GM21576 (cell line): ENCODE measurements at regions not wholly inside any gene's neighbourhood (a gene's known extent, or its start where the extent isn't known, plus 50 kb on each side); places are given as distances from the start of the nearest gene placed in this dataset.

ENCODE experiments used
- ATAC-seq: cut with Tn5 transposase; IDR thresholded peaks from one replicate; pipeline ENCODE4 v1.9.1; 2021; ENCODE audit warnings: mild to moderate bottlenecking, moderate library complexity; ENCODE audit not compliant: unreplicated experiment

DNA sequence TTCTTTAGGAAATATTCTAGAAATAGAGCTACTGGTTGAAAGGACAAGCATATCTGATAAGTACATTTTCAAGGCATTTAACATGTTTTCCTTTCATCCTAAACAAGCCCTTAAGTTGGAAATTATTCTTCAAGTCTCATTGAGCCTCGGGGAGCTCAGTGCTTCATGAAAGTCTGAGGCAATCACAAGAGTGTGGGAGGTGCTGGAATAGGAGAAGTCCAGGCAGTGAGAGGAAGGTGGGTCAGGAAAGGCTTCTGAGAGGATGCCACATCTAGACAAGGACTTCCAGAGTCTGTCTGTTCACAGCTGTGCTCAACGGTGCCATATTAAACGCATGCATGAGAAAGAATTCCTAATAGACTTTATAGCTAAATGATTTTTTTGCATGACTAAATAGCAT is 69.8 kb downstream of the CD83 start:
- ATAC-seq = no peak

DNA sequence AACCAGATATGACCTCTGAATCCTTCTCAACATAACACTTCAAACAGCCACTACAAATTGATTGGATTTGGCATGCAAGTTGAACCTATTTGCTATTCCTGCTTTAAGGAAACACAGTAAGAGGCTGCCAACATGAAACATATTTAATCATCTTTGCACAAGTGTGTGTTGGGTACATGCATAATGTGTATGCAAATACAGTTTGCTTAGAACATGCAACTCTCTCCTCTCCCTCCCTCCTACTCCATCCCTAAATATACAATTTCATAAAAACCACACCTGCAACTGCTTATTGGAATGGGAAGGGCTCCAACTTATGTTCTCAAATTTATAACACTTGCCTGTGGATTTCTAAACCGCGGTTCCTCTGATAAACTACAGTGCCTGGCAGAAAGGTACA is 71.5 kb downstream of the CD83 start:
- ATAC-seq = no peak

DNA sequence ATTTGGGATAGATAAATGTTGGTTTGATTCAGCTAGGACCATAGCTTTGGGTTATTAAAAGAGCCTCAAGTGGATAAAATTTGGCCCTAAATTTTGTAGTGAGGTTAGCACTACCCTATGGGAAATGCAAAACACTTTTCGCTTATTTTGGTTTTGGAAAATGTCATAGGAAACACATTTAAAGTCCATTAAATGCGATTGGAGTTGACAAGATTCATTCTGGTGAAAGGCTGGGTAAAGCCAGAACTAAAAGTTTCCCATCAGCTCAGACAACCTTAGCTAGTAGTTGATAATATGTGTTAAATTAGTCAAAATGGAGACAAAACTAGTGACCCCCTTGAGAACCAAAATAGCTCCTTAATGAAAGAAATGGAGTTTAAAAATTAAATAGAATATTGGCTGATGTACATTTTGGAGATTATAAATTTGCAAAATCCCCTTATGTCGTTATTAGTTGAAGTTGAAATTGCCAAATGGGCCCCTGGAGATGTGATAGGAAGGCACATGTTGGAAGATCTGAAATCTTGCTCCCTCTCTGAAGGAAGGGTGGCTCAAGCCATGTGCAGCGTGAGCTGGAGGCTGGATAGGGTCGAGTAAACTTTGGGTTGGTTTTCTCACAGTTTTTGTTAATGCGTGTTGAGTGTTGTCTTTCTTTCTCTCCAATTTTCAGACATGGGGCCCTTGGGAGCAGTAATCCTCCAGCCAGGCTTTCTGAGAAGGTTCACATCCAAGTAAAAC is 72.8 kb downstream of the CD83 start:
- ATAC-seq = no peak

DNA sequence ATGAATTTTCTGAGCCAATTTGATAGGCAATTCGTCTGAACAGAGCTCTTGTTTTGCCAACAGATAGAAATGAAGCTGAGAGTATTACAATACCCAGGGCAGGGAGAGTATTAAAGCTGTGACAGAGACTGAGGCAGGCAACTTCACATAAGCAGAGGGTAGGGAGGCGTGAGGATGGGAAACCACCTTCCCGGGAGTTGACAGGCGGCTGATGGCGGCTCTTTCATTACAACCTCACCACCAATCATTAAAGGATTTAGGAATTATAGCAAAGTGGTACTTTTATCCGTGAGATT is 73.3 kb downstream of the CD83 start:
- no peak for ATAC-seq

DNA sequence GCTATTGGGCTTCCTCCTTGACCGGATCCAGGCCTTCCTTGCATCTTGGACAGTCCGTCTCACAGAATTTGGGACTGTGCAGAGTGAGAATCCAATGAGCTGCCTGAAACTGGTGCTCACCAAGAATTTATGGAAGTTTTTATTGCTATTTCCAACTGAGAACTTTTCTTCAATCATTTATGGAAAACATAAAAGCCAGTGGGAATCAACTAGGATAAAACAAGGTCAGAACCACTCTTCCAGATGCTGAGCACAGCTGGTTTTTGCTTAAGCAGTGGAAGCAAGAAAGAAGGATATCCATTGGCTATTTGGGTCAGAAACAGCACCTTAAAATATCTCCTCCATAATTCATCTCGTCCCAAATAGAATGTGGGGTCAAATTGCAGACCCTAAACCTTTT is 74.2 kb downstream of the CD83 start:
- no peak for ATAC-seq

DNA sequence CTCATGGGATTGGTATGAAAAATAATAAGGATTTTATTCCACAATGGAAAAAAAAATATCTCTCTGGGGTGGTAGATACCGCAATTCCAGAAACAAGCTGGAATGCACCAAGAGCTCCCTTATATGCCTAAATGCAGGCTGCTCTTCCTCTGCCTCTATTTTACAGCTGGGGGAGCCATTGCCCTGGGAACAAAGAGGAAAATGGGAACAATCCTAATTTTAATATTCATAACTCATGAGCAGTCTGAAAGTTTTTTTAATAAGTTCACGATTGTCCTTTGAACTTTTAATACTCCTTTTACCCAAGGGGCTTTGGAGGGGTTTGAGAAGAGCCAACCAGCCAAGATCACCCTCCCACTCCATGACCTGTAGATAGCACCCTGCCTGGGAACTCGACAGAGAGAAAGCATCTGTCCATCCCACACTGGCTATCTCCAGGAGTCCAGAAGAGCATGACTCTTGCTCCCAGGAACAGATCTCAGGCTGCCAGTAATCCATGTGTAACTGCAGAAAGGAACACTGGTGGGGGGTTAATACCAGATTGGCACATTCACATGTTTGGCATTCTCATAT is 74.7 kb downstream of the CD83 start:
- ATAC-seq = no peak

DNA sequence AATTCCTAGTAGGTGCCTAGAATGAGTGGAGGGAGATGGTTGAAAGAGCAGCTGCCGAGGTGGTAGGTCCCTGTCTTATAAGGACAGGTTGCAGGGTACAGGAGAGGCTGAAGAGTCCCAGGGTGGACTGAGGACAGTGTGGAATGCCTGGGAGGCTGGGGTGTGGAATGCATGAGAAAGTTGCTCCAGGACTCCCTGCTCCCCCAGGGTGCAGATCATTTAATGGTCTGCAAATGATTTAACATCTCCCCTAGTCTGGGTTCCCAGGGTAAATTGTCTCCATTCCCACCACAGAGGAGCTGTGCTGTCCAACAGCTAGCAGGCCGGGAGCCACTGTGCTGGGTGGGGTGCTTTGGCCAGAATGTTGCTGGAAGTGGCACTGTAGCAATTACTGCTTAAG is 76.0 kb downstream of the CD83 start:
- ATAC-seq = no peak

DNA sequence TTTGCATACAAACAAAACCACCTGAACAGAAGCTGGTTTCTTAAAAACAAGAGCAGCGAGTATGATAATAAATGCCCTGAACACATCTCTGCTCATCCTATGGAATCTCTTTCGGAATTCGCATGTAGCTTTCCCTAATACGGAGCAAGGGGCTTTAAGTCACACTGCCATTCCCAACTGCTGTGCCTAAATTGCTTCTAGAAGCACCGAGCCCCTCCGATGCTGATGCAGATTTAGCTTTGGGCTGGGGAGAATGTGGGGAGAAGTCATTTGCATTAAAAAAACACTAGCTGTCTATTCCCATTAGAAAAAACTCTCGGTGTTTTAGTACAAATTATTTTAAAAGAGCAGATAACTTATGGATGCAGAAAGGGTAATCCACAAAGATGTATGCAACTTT is 76.9 kb downstream of the CD83 start:
- ATAC-seq = no peak

DNA sequence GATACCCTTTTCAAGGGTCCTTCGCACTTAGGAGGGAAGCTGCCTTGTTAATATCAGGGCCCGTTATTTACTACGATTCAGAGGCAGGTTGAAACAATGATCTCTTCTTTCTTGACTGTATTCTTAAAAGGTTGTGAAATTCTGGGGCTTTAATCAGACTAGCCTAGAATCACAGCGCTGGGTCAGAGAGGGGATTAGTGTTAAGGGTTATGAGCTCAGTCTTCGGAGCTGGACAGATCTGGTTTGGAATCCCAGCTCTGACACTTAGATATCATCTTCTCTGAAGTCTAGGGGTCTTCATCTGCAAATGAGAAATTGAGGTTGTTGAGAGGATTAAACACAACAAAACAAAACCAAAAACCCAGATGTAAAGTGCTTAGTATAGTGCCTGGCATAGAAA is 77.4 kb downstream of the CD83 start:
- ATAC-seq = no peak

DNA sequence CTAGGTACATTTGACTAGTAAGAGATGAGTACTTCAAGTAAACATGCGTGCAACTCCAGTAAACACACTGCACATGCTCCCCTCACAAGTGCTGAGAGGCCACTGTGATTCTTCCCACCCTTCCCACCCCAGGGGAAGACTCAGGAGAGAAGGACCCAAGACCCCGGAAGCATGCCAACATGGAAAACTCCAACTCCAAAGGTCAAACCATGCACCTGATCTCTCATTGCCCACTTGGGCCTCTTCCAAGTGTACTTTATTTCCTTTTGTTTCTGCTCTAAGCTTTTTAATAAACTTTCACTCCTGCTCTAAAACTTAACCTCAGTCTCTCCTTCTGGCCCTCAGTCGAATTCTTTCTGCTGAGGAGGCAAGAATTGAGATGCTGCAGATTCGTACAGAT is 78.5 kb downstream of the CD83 start:
- no peak for ATAC-seq

DNA sequence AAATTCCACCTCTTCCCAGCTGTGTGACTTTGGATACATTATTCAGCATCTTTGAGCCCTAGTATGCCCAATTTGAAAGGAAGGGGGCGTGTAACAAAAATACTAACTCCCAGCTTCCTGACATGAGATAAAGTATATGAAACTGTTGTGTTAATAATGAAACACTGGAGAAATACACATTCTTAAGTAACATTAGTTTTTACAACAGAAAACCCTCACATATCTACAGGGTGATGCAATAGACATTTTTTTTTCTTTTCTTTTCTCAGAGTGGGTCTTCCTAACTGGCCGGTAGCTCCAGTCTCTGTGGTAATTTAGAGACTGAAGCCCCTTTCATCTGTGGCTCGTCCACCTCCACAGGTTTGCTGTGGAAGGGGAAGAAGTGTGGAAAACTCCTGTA is 79.5 kb downstream of the CD83 start:
- ATAC-seq = no peak

DNA sequence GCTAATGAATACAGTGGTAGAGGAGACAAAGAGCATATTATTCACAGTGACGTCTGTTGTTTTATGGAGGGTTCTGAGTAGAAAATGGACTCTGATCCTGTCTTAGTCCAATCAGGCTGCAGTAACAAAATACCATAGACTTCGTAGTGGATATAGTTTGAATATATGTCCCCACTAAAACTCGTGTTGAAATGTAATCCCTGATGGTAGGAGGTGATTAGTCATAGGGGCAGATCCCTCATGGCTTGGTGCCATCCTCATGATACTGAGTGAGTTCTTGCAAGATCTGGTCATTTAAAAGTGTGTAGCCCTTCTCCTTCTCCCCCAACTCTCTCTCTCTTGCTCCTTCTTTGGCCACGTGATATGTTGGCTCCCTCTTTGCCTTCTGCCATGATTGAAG is 82.5 kb downstream of the CD83 start:
- no peak for ATAC-seq

DNA sequence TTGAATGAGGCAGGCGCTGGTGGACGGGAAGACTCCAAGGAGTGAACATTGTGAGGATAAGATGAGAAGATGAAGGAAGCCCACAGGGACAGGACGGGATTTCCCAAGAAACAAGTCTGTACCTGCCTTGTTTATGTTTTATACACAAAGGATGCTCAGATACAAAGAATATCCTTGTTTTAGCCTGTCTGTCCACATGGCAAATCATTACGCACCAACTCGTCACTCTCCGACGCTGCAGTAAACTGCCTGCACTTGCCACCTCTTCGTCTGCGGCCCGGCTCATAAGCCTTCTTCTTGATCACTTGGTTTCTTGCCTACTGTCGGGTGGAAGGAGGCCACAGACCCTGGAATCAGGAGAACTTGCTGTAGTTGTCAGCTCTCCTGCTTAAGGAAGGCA is 85.4 kb downstream of the CD83 start:
- ATAC-seq = no peak

DNA sequence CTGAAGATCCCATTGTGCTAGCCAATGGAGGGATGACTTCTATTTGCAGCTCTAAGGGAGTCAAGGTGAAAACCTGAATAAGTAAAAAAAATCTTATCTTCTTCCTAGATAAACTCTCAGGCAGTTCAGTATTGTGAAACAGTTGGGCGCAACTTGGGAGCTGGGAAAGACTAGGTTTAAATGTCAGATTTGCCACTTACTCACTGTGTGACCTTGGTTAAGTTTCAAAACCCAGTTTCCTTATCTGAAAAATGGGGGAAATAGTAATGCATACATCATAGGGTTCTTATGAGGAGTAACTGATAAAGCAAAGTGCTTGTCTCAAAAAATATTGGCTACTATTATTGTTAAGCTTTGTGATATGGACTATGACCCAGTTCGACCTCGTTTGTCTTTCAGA is 88.8 kb downstream of the CD83 start:
- no peak for ATAC-seq

DNA sequence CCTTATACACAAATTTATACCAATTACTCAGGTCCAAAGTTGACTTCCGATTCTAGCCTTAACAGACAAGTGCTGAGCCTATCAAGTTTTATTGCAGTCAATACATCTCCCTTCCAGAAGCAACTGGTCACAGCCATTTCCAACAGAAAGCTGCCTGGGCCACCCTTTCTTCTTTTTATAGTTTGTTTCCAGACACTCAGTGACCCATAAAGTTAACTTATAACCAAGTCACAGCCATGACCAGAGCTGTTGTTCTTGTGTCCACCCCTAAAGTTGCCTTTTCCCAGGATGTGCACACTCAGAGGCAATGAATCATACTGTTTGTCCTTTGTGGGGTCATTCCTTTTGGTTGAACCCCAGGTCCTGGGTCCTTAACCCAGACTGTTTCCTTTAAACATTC is 89.9 kb downstream of the CD83 start:
- ATAC-seq = no peak

DNA sequence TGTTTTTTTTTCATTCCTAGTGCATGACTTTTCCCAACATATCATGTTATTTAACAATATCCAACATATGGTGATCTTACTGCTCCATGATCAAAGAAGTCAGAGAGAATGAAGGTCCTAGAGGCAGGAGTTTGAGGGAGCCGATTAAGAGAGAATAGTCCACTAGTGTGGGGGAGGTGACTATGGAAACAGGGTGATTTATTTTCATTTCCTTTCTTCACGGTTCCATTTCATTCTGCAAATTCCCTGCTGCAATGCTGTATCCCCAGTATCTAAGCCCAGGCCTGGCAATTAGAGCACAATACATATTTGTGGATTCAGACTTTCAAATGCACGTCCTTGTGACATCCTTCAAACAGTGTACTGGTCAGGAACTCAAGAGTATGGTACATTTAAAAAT is 91.4 kb downstream of the CD83 start:
- ATAC-seq = no peak

DNA sequence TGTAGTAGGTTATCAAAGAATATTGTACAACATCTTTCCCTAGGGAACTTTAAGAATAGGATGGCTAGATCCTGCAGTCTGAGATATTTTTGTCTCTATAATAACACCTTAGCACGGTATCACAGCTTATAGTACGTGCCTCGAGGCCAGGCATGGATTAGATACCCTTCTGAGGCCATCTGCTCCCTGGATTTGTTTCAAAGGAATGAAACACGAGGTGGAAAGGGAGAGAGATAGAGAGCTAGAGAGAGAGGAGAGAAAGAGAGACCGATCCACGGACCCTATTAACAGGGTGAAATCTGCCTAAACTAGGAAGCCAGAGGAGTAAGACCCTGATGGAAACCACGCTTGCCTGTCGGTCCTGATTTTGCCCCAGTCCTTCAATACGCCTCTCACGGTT is 92.5 kb downstream of the CD83 start:
- no peak for ATAC-seq

DNA sequence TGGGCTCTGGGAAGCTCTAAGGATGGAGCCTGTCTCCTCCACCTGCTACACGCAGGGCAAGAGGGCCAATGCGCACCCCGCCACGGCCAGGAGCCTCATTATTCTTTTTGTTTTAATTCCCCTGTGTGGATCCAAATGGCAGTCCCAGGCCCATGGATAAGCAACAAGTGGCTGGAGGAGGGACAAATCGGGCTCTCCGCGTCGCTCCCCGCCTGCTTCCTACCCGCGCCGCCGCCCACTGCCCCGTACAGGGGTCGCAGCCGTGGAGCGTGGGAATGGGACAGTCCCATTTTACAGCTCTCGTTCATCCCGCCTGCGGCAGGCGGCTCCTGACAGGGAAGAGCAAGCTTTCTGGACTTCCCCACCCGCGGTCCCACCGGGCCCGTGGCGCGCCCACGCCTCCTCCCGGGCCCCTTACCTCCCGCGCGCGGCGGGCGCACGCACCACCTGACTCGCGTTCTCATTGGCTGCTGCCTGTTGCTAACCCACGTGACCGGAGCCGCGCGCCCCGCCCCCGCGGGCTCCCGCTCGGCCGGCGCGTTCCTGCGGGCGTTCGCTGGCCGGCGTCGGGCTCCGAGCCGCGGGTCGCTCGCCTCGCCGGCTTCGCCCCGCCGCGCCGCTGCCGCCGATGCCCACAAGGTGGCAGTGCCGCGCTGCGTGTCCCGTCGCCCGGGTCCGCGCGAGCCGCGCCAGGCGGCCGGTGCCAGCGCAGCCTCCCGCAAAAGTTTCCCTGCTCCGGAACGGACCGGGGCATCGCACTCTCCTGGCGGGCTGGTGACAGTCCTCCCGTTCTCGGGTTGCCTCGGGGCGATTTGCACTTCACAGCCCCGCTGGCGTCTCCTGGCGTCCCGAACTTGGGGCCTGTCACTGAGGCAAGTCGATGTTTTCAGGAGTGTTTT is 93.3 kb downstream of the CD83 start:
- peak; percentile 85 for ATAC-seq

DNA sequence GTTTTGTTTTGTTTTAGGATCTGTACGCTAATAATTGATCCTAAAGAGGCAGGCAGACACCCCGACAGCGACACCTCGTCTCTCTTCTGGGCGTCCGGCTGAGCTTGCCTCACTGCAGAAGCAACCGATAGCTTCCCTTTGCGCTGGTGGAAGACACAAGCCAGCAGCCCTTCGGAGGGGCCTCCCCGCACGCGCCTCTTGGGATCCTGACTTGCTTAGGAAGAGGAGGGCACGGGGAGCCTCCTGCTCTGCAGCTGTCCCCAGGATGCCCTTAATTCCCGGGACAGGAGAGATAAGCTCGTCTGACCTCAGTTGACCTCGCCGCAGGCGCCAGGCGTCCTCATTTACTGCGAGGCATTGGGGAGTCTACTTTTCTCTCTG is 94.0 kb downstream of the CD83 start:
- no peak for ATAC-seq

DNA sequence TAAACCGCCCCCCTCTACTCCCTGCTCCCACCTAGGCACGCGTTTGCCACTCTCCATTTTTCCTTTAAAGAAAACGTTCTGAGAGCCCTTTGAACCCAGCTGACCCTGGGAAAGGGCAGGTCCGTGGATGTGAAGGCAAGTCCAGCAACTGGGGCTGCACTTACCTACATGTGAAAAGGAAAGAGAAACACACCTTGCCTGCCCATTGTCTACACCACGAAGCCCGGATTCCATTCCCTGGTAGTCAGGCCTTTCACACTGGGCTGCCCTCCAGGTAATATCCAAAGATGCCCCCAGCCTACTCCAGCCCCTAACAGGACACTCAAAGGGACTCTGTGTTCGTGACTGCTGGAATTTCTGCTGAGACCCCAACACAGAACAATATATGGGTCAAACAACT is 94.4 kb downstream of the CD83 start:
- no peak for ATAC-seq

DNA sequence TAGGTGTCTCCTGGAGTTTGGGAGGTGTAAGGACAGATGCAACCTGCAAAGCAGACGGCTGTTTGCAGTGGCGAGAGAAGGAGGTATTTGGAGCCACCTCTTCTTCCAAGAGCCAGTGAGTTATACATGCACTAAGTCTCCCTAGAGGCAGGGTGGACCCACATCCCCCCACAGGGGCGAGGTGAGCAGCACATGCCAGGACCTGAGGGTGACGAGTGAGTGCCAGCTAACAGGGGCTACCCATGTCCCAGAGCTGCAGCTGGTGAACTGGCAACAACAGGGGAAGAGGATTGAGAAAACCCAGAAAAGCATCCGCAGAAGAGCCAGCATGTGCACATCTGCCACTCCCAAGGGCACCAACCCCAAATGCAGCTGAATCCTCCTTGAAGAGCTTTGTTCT is 95.1 kb downstream of the CD83 start:
- ATAC-seq = no peak

DNA sequence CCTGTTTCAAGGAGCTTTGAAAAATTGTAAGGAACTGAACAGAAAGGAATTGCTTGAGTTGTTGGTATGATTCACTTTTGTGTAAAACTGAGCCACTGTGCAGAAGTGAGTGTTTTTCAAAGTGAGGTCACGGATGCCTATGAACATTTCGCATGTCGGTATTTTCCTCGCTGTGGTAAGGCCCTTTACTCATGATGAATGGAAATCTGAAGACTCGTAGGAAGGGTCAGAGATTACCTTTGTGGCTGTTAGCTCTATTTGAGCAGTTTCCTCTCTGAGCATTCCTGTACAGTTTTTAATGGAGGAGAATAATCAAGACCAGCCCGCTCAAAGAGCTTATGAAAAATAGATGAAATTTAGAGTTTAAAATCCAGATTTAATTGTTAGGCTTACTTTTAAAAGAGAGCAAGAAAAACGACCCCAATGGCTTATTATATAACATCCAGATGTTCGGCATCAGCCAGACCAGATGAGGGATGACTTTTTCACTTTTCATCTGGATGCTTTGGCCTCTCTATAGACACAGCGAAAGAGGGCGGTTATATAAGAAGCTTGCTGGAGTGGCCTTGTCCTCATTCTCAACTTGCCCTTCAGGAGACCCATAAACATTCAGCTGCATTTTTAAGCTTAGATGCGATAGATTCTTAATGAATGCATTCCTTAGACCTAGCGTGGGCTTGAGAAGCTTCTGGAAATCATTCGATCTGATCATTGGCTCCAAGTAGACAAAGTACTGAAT is 99.5 kb downstream of the CD83 start:
- ATAC-seq = no peak
